ENCODE measurements at regions not wholly inside any gene's neighbourhood (a gene's known extent, or its start where the extent isn't known, plus 50 kb on each side); places are given as distances from the start of the nearest gene placed in this dataset.

GRCh38 chr1:208601561-208601960 is 357.4 kb upstream of the PLXNA2 start:
- no peak overlapping the region for H2BK120ac ChIP-seq (ENCODE audit: insufficient read depth, low read length, poor library complexity)
- H3K36me3 ChIP-seq (ENCODE audit: control insufficient read depth in 1 of 2, insufficient read depth in 2 of 2, low read length in 2 of 2) = no peaks in the 10 kb centered on the region
- no peak overlapping the region for H3K27ac ChIP-seq (ENCODE audit: low read depth, low read length)
- no peak for DNase-seq
- H4K12ac ChIP-seq (ENCODE audit: low read depth, low read length) = no peak overlapping the region
- no peaks in the 10 kb centered on the region for H3K27me3 ChIP-seq (ENCODE audit: insufficient read depth, low read length)
- H2AK5ac ChIP-seq (ENCODE audit: low read length) = no peak overlapping the region
- H3K9ac ChIP-seq (ENCODE audit: low read length) = no peak overlapping the region
- no CpG with 5 or more reads among the region's 3 CpGs for WGBS (ENCODE audit: extremely low coverage, insufficient coverage, insufficient read length)
- no peak overlapping the region for H3K4me2 ChIP-seq (ENCODE audit: low read length)
- H2BK5ac ChIP-seq (ENCODE audit: low read depth, low read length, poor library complexity) = no peak overlapping the region
- no peak overlapping the region for H3K4me3 ChIP-seq (ENCODE audit: low read depth, low read length)
- H4K8ac ChIP-seq (ENCODE audit: low read depth, low read length) = no peak overlapping the region
- no peak overlapping the region for H3K18ac ChIP-seq (ENCODE audit: low read length)
- H2AFZ ChIP-seq (ENCODE audit: insufficient read depth, low read length, poor library complexity) = no peak overlapping the region
- no peaks in the 10 kb centered on the region for H3K9me3 ChIP-seq (ENCODE audit: insufficient read depth, low read depth, low read length)
- no peak overlapping the region for H3K4ac ChIP-seq (ENCODE audit: low read depth, low read length)
- no peak overlapping the region for H3K14ac ChIP-seq (ENCODE audit: low read length)
- no peaks in the 10 kb centered on the region for H3K79me2 ChIP-seq (ENCODE audit: control insufficient read depth, insufficient read depth, low read length, poor library complexity)
- H3K79me1 ChIP-seq (ENCODE audit: low read length) = no peaks in the 10 kb centered on the region
- H4K91ac ChIP-seq (ENCODE audit: low read depth, low read length) = no peak overlapping the region
- H3K4me1 ChIP-seq (ENCODE audit: control insufficient read depth in 1 of 2, insufficient read depth in 2 of 2, low read length in 2 of 2) = peaks cover 2% of the 10 kb centered on the region in 2 experiments
- H3K23ac ChIP-seq (ENCODE audit: low read length) = no peak overlapping the region
- H2BK12ac ChIP-seq (ENCODE audit: low read length) = no peak overlapping the region

- no peak overlapping the region for H4K12ac ChIP-seq (ENCODE audit: low read depth, low read length)
- no peak overlapping the region for H4K8ac ChIP-seq (ENCODE audit: low read depth, low read length)
- no peak overlapping the region for H2BK5ac ChIP-seq (ENCODE audit: low read depth, low read length, poor library complexity)
- no peak for DNase-seq
- H3K9ac ChIP-seq (ENCODE audit: low read length) = no peak overlapping the region
- H3K4me2 ChIP-seq (ENCODE audit: low read length) = no peak overlapping the region
- peaks cover 2% of the 10 kb centered on the region in 2 experiments for H3K4me1 ChIP-seq (ENCODE audit: control insufficient read depth in 1 of 2, insufficient read depth in 2 of 2, low read length in 2 of 2)
- WGBS (ENCODE audit: extremely low coverage, insufficient coverage, insufficient read length) = no CpG with 5 or more reads among the region's 2 CpGs
- no peak overlapping the region for H3K4me3 ChIP-seq (ENCODE audit: low read depth, low read length)
- H3K27me3 ChIP-seq (ENCODE audit: insufficient read depth, low read length) = no peaks in the 10 kb centered on the region
- H3K4ac ChIP-seq (ENCODE audit: low read depth, low read length) = no peak overlapping the region
- H3K36me3 ChIP-seq (ENCODE audit: control insufficient read depth in 1 of 2, insufficient read depth in 2 of 2, low read length in 2 of 2) = no peaks in the 10 kb centered on the region
- no peak overlapping the region for H2AK5ac ChIP-seq (ENCODE audit: low read length)
- H4K91ac ChIP-seq (ENCODE audit: low read depth, low read length) = no peak overlapping the region
- no peak overlapping the region for H2AFZ ChIP-seq (ENCODE audit: insufficient read depth, low read length, poor library complexity)
- no peak overlapping the region for H3K27ac ChIP-seq (ENCODE audit: low read depth, low read length)
- no peaks in the 10 kb centered on the region for H3K9me3 ChIP-seq (ENCODE audit: insufficient read depth, low read depth, low read length)
- no peak overlapping the region for H3K23ac ChIP-seq (ENCODE audit: low read length)
- H2BK120ac ChIP-seq (ENCODE audit: insufficient read depth, low read length, poor library complexity) = no peak overlapping the region
- H3K18ac ChIP-seq (ENCODE audit: low read length) = no peak overlapping the region
- H2BK12ac ChIP-seq (ENCODE audit: low read length) = no peak overlapping the region
- no peaks in the 10 kb centered on the region for H3K79me2 ChIP-seq (ENCODE audit: control insufficient read depth, insufficient read depth, low read length, poor library complexity)
- no peak overlapping the region for H3K14ac ChIP-seq (ENCODE audit: low read length)
- no peaks in the 10 kb centered on the region for H3K79me1 ChIP-seq (ENCODE audit: low read length)
Observed at GRCh38 chr1:208603721-208604120, 359.5 kb upstream of the PLXNA2 start.

- Histone ChIP-seq H2AFZ (ENCODE audit: insufficient read depth, low read length, poor library complexity) (no peak overlapping the region), H3K4me3 (ENCODE audit: low read depth, low read length) (no peak overlapping the region), H3K79me1 (ENCODE audit: low read length) (no peaks in the 10 kb centered on the region), H3K4me2 (ENCODE audit: low read length) (no peak overlapping the region), H3K9me3 (ENCODE audit: insufficient read depth, low read depth, low read length) (no peaks in the 10 kb centered on the region), H3K4ac (ENCODE audit: low read depth, low read length) (no peak overlapping the region), H2BK5ac (ENCODE audit: low read depth, low read length, poor library complexity) (no peak overlapping the region), H3K27me3 (ENCODE audit: insufficient read depth, low read length) (no peaks in the 10 kb centered on the region), H2AK5ac (ENCODE audit: low read length) (no peak overlapping the region), H3K27ac (ENCODE audit: low read depth, low read length) (no peak overlapping the region), H4K12ac (ENCODE audit: low read depth, low read length) (no peak overlapping the region), H3K18ac (ENCODE audit: low read length) (no peak overlapping the region), H3K14ac (ENCODE audit: low read length) (no peak overlapping the region), H3K23ac (ENCODE audit: low read length) (no peak overlapping the region), H2BK120ac (ENCODE audit: insufficient read depth, low read length, poor library complexity) (no peak overlapping the region), H3K36me3 (ENCODE audit: control insufficient read depth in 1 of 2, insufficient read depth in 2 of 2, low read length in 2 of 2) (no peaks in the 10 kb centered on the region), H2BK12ac (ENCODE audit: low read length) (no peak overlapping the region), H3K79me2 (ENCODE audit: control insufficient read depth, insufficient read depth, low read length, poor library complexity) (no peaks in the 10 kb centered on the region), H4K91ac (ENCODE audit: low read depth, low read length) (no peak overlapping the region), H3K4me1 (ENCODE audit: control insufficient read depth in 1 of 2, insufficient read depth in 2 of 2, low read length in 2 of 2) (peaks cover 2% of the 10 kb centered on the region in 2 experiments), H4K8ac (ENCODE audit: low read depth, low read length) (no peak overlapping the region), H3K9ac (ENCODE audit: low read length) (no peak overlapping the region)
- no CpG with 5 or more reads among the region's 4 CpGs for WGBS (ENCODE audit: extremely low coverage, insufficient coverage, insufficient read length)
- no peak for DNase-seq
Observed at GRCh38 chr1:208604295-208604694, 360.1 kb upstream of the PLXNA2 start.

GRCh38 chr1:208606959-208607358 is 362.8 kb upstream of the PLXNA2 start:
- H3K4me2 ChIP-seq (ENCODE audit: low read length) = no peak overlapping the region
- H2BK5ac ChIP-seq (ENCODE audit: low read depth, low read length, poor library complexity) = no peak overlapping the region
- no peak overlapping the region for H4K12ac ChIP-seq (ENCODE audit: low read depth, low read length)
- no peaks in the 10 kb centered on the region for H3K79me2 ChIP-seq (ENCODE audit: control insufficient read depth, insufficient read depth, low read length, poor library complexity)
- no peak overlapping the region for H3K23ac ChIP-seq (ENCODE audit: low read length)
- peaks cover 2% of the 10 kb centered on the region in 2 experiments for H3K4me1 ChIP-seq (ENCODE audit: control insufficient read depth in 1 of 2, insufficient read depth in 2 of 2, low read length in 2 of 2)
- no peaks in the 10 kb centered on the region for H3K9me3 ChIP-seq (ENCODE audit: insufficient read depth, low read depth, low read length)
- H3K14ac ChIP-seq (ENCODE audit: low read length) = no peak overlapping the region
- no peak overlapping the region for H3K9ac ChIP-seq (ENCODE audit: low read length)
- no peak overlapping the region for H3K18ac ChIP-seq (ENCODE audit: low read length)
- DNase-seq = no peak
- no peak overlapping the region for H2AFZ ChIP-seq (ENCODE audit: insufficient read depth, low read length, poor library complexity)
- H2AK5ac ChIP-seq (ENCODE audit: low read length) = no peak overlapping the region
- no peaks in the 10 kb centered on the region for H3K79me1 ChIP-seq (ENCODE audit: low read length)
- H3K4me3 ChIP-seq (ENCODE audit: low read depth, low read length) = no peak overlapping the region
- no peak overlapping the region for H2BK120ac ChIP-seq (ENCODE audit: insufficient read depth, low read length, poor library complexity)
- H3K27ac ChIP-seq (ENCODE audit: low read depth, low read length) = no peak overlapping the region
- no peaks in the 10 kb centered on the region for H3K27me3 ChIP-seq (ENCODE audit: insufficient read depth, low read length)
- H3K36me3 ChIP-seq (ENCODE audit: control insufficient read depth in 1 of 2, insufficient read depth in 2 of 2, low read length in 2 of 2) = no peaks in the 10 kb centered on the region
- H4K8ac ChIP-seq (ENCODE audit: low read depth, low read length) = no peak overlapping the region
- no CpG with 5 or more reads among the region's 3 CpGs for WGBS (ENCODE audit: extremely low coverage, insufficient coverage, insufficient read length)
- H2BK12ac ChIP-seq (ENCODE audit: low read length) = no peak overlapping the region
- no peak overlapping the region for H4K91ac ChIP-seq (ENCODE audit: low read depth, low read length)
- H3K4ac ChIP-seq (ENCODE audit: low read depth, low read length) = no peak overlapping the region
